ENCODE measurements at regions not wholly inside any gene's neighbourhood (a gene's known extent, or its start where the extent isn't known, plus 50 kb on each side); places are given as distances from the start of the nearest gene placed in this dataset.

GRCh38 chr7:115637128-115637527 lies 393.4 kb downstream of the TFEC start:
- no peak for TF ChIP-seq MAX (IDR thresholded peaks at IDR 0.05; ENCODE audit: insufficient read depth, insufficient read length)
- TF ChIP-seq, protein P1, sequence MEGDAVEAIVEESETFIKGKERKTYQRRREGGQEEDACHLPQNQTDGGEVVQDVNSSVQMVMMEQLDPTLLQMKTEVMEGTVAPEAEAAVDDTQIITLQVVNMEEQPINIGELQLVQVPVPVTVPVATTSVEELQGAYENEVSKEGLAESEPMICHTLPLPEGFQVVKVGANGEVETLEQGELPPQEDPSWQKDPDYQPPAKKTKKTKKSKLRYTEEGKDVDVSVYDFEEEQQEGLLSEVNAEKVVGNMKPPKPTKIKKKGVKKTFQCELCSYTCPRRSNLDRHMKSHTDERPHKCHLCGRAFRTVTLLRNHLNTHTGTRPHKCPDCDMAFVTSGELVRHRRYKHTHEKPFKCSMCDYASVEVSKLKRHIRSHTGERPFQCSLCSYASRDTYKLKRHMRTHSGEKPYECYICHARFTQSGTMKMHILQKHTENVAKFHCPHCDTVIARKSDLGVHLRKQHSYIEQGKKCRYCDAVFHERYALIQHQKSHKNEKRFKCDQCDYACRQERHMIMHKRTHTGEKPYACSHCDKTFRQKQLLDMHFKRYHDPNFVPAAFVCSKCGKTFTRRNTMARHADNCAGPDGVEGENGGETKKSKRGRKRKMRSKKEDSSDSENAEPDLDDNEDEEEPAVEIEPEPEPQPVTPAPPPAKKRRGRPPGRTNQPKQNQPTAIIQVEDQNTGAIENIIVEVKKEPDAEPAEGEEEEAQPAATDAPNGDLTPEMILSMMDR (IDR thresholded peaks at IDR 0.05; ENCODE audit: extremely low read depth in 1 of 2, insufficient read depth in 1 of 2, low read depth in 1 of 2, low read length in 2 of 2): no peak
- TF ChIP-seq EZH2 (IDR thresholded peaks at IDR 0.05; ENCODE audit: borderline replicate concordance, low read depth, low read length, severe bottlenecking): no peak
- TF ChIP-seq POLR2A (IDR thresholded peaks at IDR 0.05; ENCODE audit: low read depth, low read length): no peak
- no peak for TF ChIP-seq POLR2AphosphoS5 (IDR thresholded peaks at IDR 0.05; ENCODE audit: insufficient read depth, low read depth, low read length)

All from endothelial cell of umbilical vein (primary cell).